HK-2 (cell line): ENCODE measurements at regions not wholly inside any gene's neighbourhood (a gene's known extent, or its start where the extent isn't known, plus 50 kb on each side); places are given as distances from the start of the nearest gene placed in this dataset.

Experiments used
- DNase-seq: peaks from one replicate; pipeline ENCODE4 v3.0.0-alpha.2; 2018; ENCODE audit not compliant: unreplicated experiment

DNA sequence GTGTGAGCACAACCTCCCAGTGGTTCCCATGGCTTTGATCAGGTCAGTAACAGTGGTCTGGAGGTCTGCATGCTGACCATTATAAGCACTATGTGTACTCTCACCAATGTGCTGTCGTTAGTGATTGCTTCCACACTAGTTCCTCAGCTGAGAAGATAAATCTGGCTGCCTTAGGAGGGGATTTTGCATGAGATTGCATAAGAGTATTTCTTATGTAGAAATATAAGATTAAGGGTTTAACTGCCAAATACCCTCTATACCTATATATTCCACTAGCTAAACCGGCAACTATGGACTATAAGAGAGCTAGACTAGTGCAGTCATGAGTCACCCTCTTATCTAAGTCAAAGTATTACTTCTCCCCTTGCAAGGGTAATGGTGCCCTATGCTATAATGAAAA lies 580.2 kb downstream of the CDH11 start:
- DNase-seq, result no peak

DNA sequence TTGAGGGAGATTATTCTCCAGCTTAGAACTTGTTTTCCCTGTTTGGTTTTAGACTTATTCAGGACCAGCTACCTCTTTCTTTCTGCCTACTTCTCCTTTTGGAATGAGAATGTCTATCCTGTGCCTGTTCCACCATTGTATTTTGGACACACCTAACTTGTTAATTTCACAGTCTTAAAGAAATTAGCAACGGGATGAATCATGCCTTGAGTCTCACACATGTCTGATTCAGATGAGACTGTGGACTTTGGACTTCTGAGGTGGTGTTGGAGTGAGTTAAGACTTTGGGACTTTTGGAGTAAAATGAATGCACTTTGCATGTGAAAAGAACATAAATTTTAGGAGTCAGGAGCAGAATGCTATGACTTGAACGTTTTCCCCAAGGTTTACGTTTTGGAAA lies 581.4 kb downstream of the CDH11 start:
- DNase-seq, result no peak

DNA sequence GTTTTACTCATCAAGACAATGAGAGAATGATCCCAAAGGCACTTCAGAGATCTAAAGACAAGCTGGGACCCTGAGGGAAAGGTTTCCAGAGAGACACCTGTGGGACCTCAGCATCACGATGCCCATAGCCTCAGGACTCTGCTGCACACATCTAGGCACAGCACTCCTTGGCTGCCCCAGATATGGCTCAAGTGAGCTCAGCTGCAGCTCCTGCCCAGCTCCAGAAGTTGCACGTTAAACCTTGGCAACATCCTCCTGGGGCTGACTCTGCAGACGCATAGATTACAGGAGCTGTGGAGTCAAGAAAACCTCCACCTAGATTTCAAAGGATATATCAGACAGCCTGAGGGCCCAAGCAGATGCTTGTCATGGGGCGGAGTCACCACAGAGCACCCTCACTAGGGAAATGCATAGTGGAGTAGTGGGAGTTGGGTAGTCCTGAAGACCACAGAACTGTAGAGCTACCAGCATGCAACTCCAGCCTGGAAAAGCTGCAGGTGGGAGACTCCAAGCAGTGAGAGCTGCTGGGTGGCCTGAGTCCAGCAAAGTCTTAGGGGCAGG lies 582.0 kb downstream of the CDH11 start:
- DNase-seq, result no peak

GRCh38 chr16:64534180-64534780 lies 587.6 kb downstream of the CDH11 start:
- DNase-seq, result no peak

- no peak for DNase-seq
Observed at GRCh38 chr16:64532691-64533090, 589.2 kb downstream of the CDH11 start.

- no peak for DNase-seq
Observed at GRCh38 chr16:64532117-64532516, 589.7 kb downstream of the CDH11 start.

- DNase-seq, result no peak
Observed at GRCh38 chr16:64531401-64531800, 590.5 kb downstream of the CDH11 start.

GRCh38 chr16:64522548-64522947 lies 599.3 kb downstream of the CDH11 start:
- DNase-seq, result no peak

DNA sequence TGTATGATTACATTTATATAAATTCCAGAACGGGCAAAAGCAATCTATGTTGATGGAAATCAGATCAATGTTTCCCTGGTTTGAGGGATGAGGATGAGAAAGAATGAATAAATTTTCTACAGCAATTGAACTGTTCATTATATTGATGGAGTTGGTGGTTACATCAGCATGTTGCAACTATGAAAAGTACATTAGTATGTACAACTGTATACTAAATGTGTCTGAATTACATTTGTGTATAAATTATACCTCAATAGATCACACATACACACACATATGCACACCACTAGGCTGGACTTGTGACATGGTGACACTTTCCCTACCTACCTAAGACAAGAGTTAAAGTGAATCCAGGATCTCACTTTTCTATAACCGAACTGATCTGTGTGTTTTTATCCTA lies 608.0 kb downstream of the CDH11 start:
- DNase-seq, result no peak

DNA sequence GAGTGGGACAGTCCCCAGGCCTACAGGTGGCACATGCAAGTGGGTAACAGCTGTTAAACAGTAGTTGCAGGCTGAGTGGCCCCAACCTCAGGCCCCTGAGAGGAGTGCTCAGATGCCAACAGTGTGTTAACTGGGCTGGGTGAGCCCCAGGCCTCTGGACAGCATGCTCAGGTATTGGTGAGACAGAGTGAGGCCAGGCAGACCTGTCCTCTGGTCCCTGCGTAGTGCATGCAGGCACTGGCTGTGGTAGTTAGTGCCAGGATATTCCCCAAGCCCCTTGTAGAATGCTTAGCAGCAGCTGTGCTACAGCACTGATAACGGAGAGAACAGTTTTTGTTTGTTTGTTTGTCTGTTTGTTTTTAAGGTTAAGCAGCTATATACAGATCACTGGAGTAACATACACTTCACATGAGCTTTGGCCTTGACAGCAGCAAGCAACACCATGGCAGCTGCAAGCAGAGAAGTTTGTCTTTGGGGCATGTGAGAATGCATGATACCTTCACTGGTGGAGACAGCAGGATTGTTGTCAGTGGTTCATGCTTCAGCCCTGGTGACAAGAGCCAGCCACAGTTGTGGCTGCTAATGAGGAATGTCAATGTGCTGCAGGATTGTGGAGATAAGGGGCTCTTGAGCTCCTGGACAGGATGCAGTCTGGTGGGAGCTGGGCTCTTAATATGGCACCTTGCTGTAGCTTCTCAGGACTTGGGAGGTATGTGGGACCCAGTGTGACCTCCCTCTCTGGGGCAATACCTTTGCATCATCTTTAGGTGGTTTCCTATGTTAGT lies 614.4 kb downstream of the CDH11 start:
- DNase-seq, result no peak

DNA sequence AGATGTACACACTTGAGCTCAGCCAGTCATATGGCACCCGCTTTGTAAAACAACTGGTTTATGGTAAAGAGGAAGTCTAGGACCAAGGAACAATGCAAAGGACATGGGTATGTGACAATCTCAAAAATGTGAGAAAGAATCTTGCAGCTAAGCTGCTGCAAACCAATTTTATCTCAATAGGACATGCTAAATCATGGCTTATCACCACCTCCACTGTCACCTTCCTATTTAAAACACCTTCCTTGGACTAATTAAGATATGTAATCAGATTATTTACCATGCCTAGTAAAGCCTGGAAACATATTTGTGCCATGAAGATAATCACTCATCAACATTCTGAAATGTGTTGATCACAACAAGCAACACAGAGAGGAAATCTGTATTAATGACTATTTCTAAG lies 622.7 kb downstream of the CDH11 start:
- no peak for DNase-seq

DNA sequence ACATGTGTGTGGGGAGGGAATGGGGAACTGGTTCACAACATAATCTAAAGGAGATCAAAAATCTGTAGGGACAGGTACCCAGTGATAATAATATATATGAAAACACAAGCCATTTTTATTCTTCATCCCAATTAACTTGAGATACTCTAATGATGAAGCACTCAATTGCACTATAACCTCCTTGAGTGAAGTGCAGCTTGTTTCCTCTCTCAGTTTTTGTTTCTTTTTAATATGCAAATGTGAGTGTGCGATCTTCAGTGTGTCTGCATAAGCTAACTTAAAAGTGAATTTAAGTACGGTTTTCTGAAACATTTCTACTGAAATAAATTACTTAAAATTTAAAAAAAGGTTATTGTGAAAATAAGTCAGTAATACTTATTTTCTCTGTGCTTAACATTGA lies 623.5 kb downstream of the CDH11 start:
- DNase-seq, result no peak

DNA sequence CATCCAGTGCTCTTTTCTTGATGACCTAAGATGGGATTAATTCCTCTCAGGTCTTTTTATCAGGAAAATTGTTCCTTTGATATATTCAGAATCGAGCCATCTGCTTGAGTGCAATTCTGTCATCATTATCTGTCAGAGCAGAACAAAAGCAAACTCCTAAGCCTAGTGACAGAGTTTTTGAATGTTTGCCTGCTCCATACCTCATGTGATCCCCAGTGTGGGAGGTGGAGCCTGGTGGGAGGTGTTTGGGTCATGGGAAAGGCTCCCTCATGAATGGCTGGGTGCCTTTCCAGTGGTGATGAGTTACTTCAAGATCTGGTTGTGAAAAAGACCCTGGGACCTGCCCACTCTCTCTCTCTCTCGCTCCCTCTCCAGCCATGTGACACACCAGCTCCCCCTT lies 628.2 kb downstream of the CDH11 start:
- no peak for DNase-seq

DNA sequence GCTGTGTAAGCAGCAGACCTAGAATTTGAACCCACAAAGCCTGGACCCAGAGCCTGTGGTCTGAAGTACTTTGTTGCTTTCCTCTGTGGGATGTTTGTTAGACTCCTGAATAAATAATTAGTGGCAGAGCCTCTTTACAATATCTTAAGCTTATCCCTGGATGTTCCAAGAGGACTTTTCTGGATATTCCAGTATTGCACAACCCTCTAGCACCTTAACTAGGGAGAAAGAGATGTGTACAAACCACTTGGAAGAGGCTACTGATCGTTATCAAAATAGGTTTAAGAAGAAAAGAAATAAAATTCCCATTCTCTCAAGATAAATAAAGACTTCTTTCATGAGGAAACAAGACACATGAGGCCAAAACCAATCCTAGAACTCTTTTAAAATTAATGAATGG lies 632.4 kb downstream of the CDH11 start:
- no peak for DNase-seq

- DNase-seq, result no peak
Observed at GRCh38 chr16:64486561-64486960, 635.3 kb downstream of the CDH11 start.

DNA sequence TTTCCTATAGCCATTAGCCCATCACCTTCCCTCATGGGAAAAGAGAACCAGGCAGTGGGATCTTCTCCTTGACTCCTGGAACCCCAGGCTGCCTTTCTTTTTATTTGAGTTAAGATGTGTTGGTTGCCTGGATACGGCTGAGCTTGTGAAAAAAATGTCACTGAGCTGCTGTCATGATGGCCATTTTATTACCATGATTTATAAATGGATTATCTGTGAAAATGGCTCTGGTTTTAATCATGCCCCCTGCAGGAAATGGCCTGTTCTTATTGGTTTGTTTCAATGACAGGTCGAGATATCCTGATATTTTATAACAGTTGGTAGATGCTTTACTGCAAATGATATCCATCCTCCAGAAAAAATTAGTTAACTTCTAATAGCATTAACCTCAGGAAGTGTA lies 640.4 kb downstream of the CDH11 start:
- DNase-seq, result no peak

GRCh38 chr16:64478252-64478906 lies 643.5 kb downstream of the CDH11 start:
- no peak for DNase-seq

DNA sequence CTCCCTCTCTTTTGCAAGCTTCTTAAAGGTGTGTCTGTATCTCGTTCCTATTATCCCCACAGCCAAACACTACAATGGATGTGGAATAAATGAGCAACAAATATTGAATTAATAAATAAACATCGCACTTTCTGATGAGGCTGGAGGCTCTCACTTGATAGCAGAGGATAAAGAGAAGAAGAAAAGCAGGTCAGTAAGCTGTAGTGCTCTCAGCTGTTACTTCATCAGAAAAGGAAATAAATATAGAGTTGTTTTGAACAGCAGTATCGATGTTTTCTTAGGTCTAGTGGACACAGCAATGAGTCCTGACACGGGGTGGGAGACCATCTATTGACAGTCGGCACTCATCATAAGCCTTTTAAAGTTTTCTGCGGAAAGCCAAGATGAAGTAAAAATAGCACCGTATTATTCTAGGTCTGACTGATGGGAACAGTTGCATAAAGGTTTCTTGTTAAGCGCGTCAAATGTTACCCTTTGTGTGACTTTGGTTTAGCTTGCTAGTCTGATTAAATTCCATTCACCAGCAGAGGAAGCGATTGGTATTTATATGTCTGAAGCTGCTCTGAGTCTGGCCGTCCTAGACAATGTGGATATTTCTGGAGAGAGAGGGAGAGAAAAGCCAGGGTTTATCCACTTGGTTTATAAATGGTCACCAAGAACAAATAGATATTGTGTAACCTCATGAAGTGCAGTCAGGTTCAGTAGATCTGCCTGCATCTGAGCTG lies 646.1 kb downstream of the CDH11 start:
- no peak for DNase-seq

DNA sequence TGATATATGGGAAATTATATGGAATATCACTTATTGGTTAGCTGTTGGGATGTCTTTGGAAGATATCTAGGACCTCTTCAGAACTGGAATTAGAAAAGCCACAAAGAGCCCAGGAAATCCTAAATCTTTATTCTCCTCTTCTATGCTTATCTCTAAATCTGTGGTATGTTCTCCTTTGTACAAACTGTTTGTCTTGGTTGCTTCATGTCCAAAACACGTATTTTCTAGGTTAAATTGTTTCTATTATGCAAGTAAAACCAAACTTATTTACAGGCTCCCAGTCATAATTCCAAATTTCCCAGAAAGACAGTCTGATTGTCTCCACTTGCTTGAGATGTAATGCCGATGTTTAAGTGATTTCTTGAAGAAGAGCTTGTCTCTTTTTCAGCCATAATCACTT lies 650.9 kb downstream of the CDH11 start:
- no peak for DNase-seq

GRCh38 chr16:64469906-64470702 lies 651.8 kb downstream of the CDH11 start:
- no peak for DNase-seq

GRCh38 chr16:64469351-64469750 lies 652.5 kb downstream of the CDH11 start:
- no peak for DNase-seq
